DMS153 treated with DMSO at 0.1 percent for 48 hours (cell line): ENCODE measurements at regions not wholly inside any gene's neighbourhood (a gene's known extent, or its start where the extent isn't known, plus 50 kb on each side); places are given as distances from the start of the nearest gene placed in this dataset.

Experiments used
- DNase-seq: peaks from one replicate; lab custom pipeline; 2025; ENCODE audit not compliant: unreplicated experiment; lab: John Stamatoyannopoulos, UW

- DNase-seq, result no peak
Measured at GRCh38 chr10:105834261-105835059, 1193.4 kb downstream of the SORCS3 start.

- no peak for DNase-seq
Measured at GRCh38 chr10:105827133-105827532, 1186.0 kb downstream of the SORCS3 start.

- DNase-seq, result no peak
Measured at GRCh38 chr10:105807935-105808587, 1167.0 kb downstream of the SORCS3 start.

- DNase-seq, result no peak
Measured at GRCh38 chr10:105803206-105803605, 1162.1 kb downstream of the SORCS3 start.

GRCh38 chr10:105800641-105801040, 1159.6 kb downstream of the SORCS3 start:
- DNase-seq, result no peak

- DNase-seq, result no peak
Measured at GRCh38 chr10:105798328-105798889, 1157.3 kb downstream of the SORCS3 start.

- peak; percentile 6 for DNase-seq
Measured at GRCh38 chr10:105797234-105797890, 1156.3 kb downstream of the SORCS3 start.

- no peak for DNase-seq
Measured at GRCh38 chr10:105793071-105793470, 1152.0 kb downstream of the SORCS3 start.

GRCh38 chr10:105785721-105786120, 1144.6 kb downstream of the SORCS3 start:
- no peak for DNase-seq

GRCh38 chr10:105783936-105784483, 1142.9 kb downstream of the SORCS3 start:
- no peak for DNase-seq

- no peak for DNase-seq
Measured at GRCh38 chr10:105774881-105775280, 1133.8 kb downstream of the SORCS3 start.

- no peak for DNase-seq
Measured at GRCh38 chr10:105774351-105774750, 1133.3 kb downstream of the SORCS3 start.

- no peak for DNase-seq
Measured at GRCh38 chr10:105770524-105771212, 1129.6 kb downstream of the SORCS3 start.

GRCh38 chr10:105769248-105770184, 1128.4 kb downstream of the SORCS3 start:
- no peak for DNase-seq

GRCh38 chr10:105763611-105764010, 1122.5 kb downstream of the SORCS3 start:
- DNase-seq, result no peak

- no peak for DNase-seq
Measured at GRCh38 chr10:105761576-105762260, 1120.6 kb downstream of the SORCS3 start.

GRCh38 chr10:105759669-105760068, 1118.6 kb downstream of the SORCS3 start:
- no peak for DNase-seq

GRCh38 chr10:105758209-105758998, 1117.3 kb downstream of the SORCS3 start:
- DNase-seq, result no peak
